HEK293 (cell line): ENCODE measurements at regions not wholly inside any gene's neighbourhood (a gene's known extent, or its start where the extent isn't known, plus 50 kb on each side); places are given as distances from the start of the nearest gene placed in this dataset.

Source experiments
- SP3 ChIP-seq: fragments of 450-650 bp; formaldehyde crosslinking; IDR thresholded peaks from 2 replicates; pipeline ENCODE4 v1.5.1; 2016; ENCODE audit warnings: missing biosample characterization, missing genetic modification characterization
- TRIM28 ChIP-seq: IDR thresholded peaks from 2 replicates; pipeline ENCODE4 v1.6.1; 2011; ENCODE audit warnings: low read length, control low read depth, borderline replicate concordance
- ZBTB20 ChIP-seq: fragments of 450-650 bp; formaldehyde crosslinking; IDR thresholded peaks from 2 replicates; pipeline ENCODE4 v1.5.1; 2016; ENCODE audit warnings: missing biosample characterization, missing genetic modification characterization
- ZFP41 ChIP-seq: fragments of 450-650 bp; formaldehyde crosslinking; IDR thresholded peaks from 2 replicates; pipeline ENCODE4 v1.5.1; 2016; ENCODE audit warnings: missing biosample characterization, missing genetic modification characterization, borderline replicate concordance
- ZNF354C ChIP-seq: fragments of 450-650 bp; formaldehyde crosslinking; IDR thresholded peaks from 2 replicates; pipeline ENCODE4 v1.5.1; 2016; ENCODE audit warnings: missing biosample characterization, missing genetic modification characterization, low read depth, borderline replicate concordance
- ZNF571 ChIP-seq: fragments of 450-650 bp; formaldehyde crosslinking; IDR thresholded peaks from 2 replicates; pipeline ENCODE4 v1.5.0; 2017; ENCODE audit warnings: missing biosample characterization, missing genetic modification characterization
- ZNF777 ChIP-seq: fragments of 450-650 bp; formaldehyde crosslinking; IDR thresholded peaks from 2 replicates; pipeline ENCODE4 v1.5.1; 2017; ENCODE audit warnings: missing biosample characterization, missing genetic modification characterization, borderline replicate concordance
- ZNF791 ChIP-seq: fragments of 450-650 bp; formaldehyde crosslinking; IDR thresholded peaks from 2 replicates; pipeline ENCODE4 v1.5.1; 2016; ENCODE audit warnings: missing biosample characterization, missing genetic modification characterization
- TF ChIP-seq, protein P1 (sequence below): fragments of 450-650 bp; formaldehyde crosslinking; IDR thresholded peaks from 2 replicates; pipeline ENCODE4 v1.5.1; 2016; ENCODE audit warnings: missing biosample characterization, missing genetic modification characterization
- TF ChIP-seq, protein P2 (sequence below): fragments of 450-650 bp; formaldehyde crosslinking; IDR thresholded peaks from 2 replicates; pipeline ENCODE4 v1.5.1; 2016; ENCODE audit warnings: missing biosample characterization, missing genetic modification characterization
- TF ChIP-seq, protein P3 (sequence below): fragments of 450-650 bp; formaldehyde crosslinking; IDR thresholded peaks from 2 replicates; pipeline ENCODE4 v1.5.1; 2016; ENCODE audit warnings: missing biosample characterization, missing genetic modification characterization

DNA sequence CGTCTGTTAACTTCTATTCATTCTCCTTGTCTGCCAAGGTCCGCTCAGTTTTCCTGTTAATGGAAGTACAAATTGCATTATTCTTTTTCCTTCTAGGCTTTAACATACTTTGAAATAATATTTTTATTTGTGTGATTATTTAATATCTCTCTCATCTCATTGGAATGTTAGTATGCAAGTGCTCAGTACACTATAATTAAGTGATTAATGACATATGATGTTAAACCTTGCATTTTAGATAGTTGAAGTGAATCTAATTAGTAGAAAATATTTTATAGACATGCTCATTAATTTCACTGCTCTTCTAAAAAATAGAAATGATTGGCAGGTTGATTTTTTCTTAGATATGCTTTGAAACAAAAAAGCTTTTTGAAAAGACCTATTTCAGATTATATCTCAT lies 1079.8 kb downstream of the RAPGEF2 start:
- TF ChIP-seq ZNF777 (tag by site-specific recombination): no peak
- TF ChIP-seq, protein P1, sequence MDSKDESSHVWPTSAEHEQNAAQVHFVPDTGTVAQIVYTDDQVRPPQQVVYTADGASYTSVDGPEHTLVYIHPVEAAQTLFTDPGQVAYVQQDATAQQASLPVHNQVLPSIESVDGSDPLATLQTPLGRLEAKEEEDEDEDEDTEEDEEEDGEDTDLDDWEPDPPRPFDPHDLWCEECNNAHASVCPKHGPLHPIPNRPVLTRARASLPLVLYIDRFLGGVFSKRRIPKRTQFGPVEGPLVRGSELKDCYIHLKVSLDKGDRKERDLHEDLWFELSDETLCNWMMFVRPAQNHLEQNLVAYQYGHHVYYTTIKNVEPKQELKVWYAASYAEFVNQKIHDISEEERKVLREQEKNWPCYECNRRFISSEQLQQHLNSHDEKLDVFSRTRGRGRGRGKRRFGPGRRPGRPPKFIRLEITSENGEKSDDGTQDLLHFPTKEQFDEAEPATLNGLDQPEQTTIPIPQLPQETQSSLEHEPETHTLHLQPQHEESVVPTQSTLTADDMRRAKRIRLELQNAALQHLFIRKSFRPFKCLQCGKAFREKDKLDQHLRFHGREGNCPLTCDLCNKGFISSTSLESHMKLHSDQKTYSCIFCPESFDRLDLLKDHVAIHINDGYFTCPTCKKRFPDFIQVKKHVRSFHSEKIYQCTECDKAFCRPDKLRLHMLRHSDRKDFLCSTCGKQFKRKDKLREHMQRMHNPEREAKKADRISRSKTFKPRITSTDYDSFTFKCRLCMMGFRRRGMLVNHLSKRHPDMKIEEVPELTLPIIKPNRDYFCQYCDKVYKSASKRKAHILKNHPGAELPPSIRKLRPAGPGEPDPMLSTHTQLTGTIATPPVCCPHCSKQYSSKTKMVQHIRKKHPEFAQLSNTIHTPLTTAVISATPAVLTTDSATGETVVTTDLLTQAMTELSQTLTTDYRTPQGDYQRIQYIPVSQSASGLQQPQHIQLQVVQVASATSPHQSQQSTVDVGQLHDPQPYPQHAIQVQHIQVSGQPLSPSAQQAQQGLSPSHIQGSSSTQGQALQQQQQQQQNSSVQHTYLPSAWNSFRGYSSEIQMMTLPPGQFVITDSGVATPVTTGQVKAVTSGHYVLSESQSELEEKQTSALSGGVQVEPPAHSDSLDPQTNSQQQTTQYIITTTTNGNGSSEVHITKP (tag by site-specific recombination): no peak
- TF ChIP-seq, protein P2, sequence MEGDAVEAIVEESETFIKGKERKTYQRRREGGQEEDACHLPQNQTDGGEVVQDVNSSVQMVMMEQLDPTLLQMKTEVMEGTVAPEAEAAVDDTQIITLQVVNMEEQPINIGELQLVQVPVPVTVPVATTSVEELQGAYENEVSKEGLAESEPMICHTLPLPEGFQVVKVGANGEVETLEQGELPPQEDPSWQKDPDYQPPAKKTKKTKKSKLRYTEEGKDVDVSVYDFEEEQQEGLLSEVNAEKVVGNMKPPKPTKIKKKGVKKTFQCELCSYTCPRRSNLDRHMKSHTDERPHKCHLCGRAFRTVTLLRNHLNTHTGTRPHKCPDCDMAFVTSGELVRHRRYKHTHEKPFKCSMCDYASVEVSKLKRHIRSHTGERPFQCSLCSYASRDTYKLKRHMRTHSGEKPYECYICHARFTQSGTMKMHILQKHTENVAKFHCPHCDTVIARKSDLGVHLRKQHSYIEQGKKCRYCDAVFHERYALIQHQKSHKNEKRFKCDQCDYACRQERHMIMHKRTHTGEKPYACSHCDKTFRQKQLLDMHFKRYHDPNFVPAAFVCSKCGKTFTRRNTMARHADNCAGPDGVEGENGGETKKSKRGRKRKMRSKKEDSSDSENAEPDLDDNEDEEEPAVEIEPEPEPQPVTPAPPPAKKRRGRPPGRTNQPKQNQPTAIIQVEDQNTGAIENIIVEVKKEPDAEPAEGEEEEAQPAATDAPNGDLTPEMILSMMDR (tag by site-specific recombination): no peak
- TF ChIP-seq TRIM28: no peak
- TF ChIP-seq, protein P3, sequence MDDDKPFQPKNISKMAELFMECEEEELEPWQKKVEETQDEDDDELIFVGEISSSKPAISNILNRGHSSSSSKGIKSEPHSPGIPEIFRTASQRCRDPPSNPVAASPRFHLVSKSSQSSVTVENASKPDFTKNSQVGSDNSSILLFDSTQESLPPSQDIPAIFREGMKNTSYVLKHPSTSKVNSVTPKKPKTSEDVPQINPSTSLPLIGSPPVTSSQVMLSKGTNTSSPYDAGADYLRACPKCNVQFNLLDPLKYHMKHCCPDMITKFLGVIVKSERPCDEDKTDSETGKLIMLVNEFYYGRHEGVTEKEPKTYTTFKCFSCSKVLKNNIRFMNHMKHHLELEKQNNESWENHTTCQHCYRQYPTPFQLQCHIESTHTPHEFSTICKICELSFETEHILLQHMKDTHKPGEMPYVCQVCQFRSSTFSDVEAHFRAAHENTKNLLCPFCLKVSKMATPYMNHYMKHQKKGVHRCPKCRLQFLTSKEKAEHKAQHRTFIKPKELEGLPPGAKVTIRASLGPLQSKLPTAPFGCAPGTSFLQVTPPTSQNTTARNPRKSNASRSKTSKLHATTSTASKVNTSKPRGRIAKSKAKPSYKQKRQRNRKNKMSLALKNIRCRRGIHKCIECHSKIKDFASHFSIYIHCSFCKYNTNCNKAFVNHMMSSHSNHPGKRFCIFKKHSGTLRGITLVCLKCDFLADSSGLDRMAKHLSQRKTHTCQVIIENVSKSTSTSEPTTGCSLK (tag by site-specific recombination): no peak
- no peak for TF ChIP-seq ZNF571 (tag by site-specific recombination)
- TF ChIP-seq ZFP41 (tag by site-specific recombination): no peak
- no peak for TF ChIP-seq ZBTB20 (tag by site-specific recombination)
- TF ChIP-seq SP3 (tag by site-specific recombination): no peak
- TF ChIP-seq ZNF354C (tag by site-specific recombination): no peak
- no peak for TF ChIP-seq ZNF791 (tag by site-specific recombination)
